ENCODE measurements at regions not wholly inside any gene's neighbourhood (a gene's known extent, or its start where the extent isn't known, plus 50 kb on each side); places are given as distances from the start of the nearest gene placed in this dataset.

- no peaks in the 10 kb centered on the region for H3K9me2 ChIP-seq (ENCODE audit: insufficient read depth, low read length)
- no peaks in the 10 kb centered on the region for H3K9me3 ChIP-seq (ENCODE audit: low read length)
- no peaks in the 10 kb centered on the region for H3K27me3 ChIP-seq (ENCODE audit: insufficient read depth, low read depth, low read length)
- no peaks in the 10 kb centered on the region for H3F3A ChIP-seq (ENCODE audit: insufficient read depth, low read length, poor library complexity, severe bottlenecking)
- H3K9ac ChIP-seq (ENCODE audit: low read length), result no peak overlapping the region
- no peaks in the 10 kb centered on the region for H3K79me2 ChIP-seq (replicated peaks; ENCODE audit: insufficient read depth, low read length)
- no peaks in the 10 kb centered on the region for H3K36me3 ChIP-seq (ENCODE audit: insufficient read depth, low read length)
- TF ChIP-seq MXI1 (conservative IDR thresholded peaks at IDR 0.05; ENCODE audit: poor library complexity, severe bottlenecking) (no peak), CTCF (IDR thresholded peaks at IDR 0.05; ENCODE audit: poor library complexity, severe bottlenecking) (no peak), SMC3 (conservative IDR thresholded peaks at IDR 0.05; ENCODE audit: poor library complexity) (no peak), POLR2AphosphoS5 (IDR thresholded peaks at IDR 0.05) (no peak), TAF1 (IDR thresholded peaks at IDR 0.05; ENCODE audit: low read depth) (no peak), REST (IDR thresholded peaks at IDR 0.05; ENCODE audit: borderline replicate concordance) (no peak), EP300 (conservative IDR thresholded peaks at IDR 0.05; ENCODE audit: poor library complexity, severe bottlenecking) (no peak), EZH2 (IDR thresholded peaks at IDR 0.05; ENCODE audit: borderline replicate concordance, insufficient read depth, low read length, poor library complexity, severe bottlenecking) (no peak), RAD21 (conservative IDR thresholded peaks at IDR 0.05) (no peak)
- H2AFZ ChIP-seq (ENCODE audit: low read depth, low read length), result no peak overlapping the region
- no peaks in the 10 kb centered on the region for H4K20me1 ChIP-seq (ENCODE audit: insufficient read depth)
- no peak overlapping the region for H3K4me3 ChIP-seq (ENCODE audit: low read length)
- no peak overlapping the region for H3K4me2 ChIP-seq (ENCODE audit: low read length)
- no peak overlapping the region for H3K27ac ChIP-seq (ENCODE audit: low read length)
Measured at GRCh38 chr3:145183261-145183660, 977.7 kb downstream of the PLOD2 start.

- Histone ChIP-seq H3K79me2 (replicated peaks; ENCODE audit: insufficient read depth, low read length) (no peaks in the 10 kb centered on the region), H3K9me2 (ENCODE audit: insufficient read depth, low read length) (no peaks in the 10 kb centered on the region)
Measured at GRCh38 chr3:145188079-145188770, 972.8 kb downstream of the PLOD2 start.

More at GRCh38 chr3:145188079-145188770, 972.8 kb downstream of the PLOD2 start:
- H3F3A ChIP-seq (ENCODE audit: insufficient read depth, low read length, poor library complexity, severe bottlenecking), result no peaks in the 10 kb centered on the region
- no peak overlapping the region for H3K27ac ChIP-seq (ENCODE audit: low read length)
- H3K9me3 ChIP-seq (ENCODE audit: low read length), result no peaks in the 10 kb centered on the region
- no peaks in the 10 kb centered on the region for H3K27me3 ChIP-seq (ENCODE audit: insufficient read depth, low read depth, low read length)
- TF ChIP-seq CTCF (IDR thresholded peaks at IDR 0.05; ENCODE audit: poor library complexity, severe bottlenecking) (no peak), RAD21 (conservative IDR thresholded peaks at IDR 0.05) (no peak), TAF1 (IDR thresholded peaks at IDR 0.05; ENCODE audit: low read depth) (no peak), REST (IDR thresholded peaks at IDR 0.05; ENCODE audit: borderline replicate concordance) (no peak), EP300 (conservative IDR thresholded peaks at IDR 0.05; ENCODE audit: poor library complexity, severe bottlenecking) (no peak)
- no peak overlapping the region for H3K4me3 ChIP-seq (ENCODE audit: low read length)
- H3K36me3 ChIP-seq (ENCODE audit: insufficient read depth, low read length), result no peaks in the 10 kb centered on the region
- no peak overlapping the region for H3K4me2 ChIP-seq (ENCODE audit: low read length)
- no peak overlapping the region for H2AFZ ChIP-seq (ENCODE audit: low read depth, low read length)
- H3K9ac ChIP-seq (ENCODE audit: low read length), result no peak overlapping the region
- H4K20me1 ChIP-seq (ENCODE audit: insufficient read depth), result no peaks in the 10 kb centered on the region
